ENCODE measurements at regions not wholly inside any gene's neighbourhood (a gene's known extent, or its start where the extent isn't known, plus 50 kb on each side); places are given as distances from the start of the nearest gene placed in this dataset.
A peak's percentile ranks its signal among the peaks of the same experiment; 100 is the strongest.

GRCh38 chr1:90558754-90559378 lies 158.2 kb downstream of the BARHL2 start:
- no peak for DNase-seq (ENCODE audit: low spot score)

DNA sequence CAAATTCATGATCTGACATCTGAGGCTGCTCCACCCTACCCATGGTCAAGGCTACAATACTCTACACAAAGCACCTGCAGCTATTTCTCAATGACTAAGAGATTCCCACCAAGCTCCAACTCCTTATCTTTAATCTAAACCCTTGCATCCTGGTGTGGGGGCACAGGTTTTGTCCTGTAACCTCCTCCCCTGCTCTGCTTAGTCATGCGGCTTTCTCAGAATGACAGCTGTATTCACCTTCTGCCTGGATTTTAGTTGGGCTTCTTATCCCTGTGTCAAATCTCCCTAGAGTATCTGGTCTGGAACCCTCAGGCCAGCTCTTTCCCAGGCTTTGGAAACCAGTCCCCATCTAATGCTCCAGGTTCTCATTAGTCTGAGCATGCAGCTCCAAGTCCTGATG lies 159.0 kb downstream of the BARHL2 start:
- DNase-seq (ENCODE audit: low spot score): peak; percentile 17

DNA sequence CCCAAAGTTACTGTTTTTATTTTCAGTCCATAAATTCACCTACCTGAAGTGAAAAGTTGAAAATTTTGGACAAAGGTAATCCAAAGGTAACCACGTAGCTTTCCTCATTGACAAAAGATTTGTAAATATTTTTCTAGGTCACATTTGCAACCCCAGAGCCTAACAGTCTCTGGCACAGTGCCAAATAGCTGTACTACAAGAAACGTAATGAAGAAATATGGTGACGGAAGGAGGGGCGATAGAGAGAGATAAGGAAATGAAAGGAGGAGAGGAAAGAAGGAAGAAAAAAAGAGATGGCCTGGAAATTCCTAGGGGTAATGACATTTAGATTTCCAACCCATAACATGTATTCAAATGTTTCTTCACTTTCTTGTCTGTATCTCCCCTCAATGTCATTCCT lies 159.4 kb downstream of the BARHL2 start:
- peak; percentile 30 for DNase-seq (ENCODE audit: low spot score)

- DNase-seq (ENCODE audit: low spot score): no peak
Measured at GRCh38 chr1:90550626-90551406, 166.3 kb downstream of the BARHL2 start.

GRCh38 chr1:90544356-90544755 lies 172.7 kb downstream of the BARHL2 start:
- no peak for DNase-seq (ENCODE audit: low spot score)

DNA sequence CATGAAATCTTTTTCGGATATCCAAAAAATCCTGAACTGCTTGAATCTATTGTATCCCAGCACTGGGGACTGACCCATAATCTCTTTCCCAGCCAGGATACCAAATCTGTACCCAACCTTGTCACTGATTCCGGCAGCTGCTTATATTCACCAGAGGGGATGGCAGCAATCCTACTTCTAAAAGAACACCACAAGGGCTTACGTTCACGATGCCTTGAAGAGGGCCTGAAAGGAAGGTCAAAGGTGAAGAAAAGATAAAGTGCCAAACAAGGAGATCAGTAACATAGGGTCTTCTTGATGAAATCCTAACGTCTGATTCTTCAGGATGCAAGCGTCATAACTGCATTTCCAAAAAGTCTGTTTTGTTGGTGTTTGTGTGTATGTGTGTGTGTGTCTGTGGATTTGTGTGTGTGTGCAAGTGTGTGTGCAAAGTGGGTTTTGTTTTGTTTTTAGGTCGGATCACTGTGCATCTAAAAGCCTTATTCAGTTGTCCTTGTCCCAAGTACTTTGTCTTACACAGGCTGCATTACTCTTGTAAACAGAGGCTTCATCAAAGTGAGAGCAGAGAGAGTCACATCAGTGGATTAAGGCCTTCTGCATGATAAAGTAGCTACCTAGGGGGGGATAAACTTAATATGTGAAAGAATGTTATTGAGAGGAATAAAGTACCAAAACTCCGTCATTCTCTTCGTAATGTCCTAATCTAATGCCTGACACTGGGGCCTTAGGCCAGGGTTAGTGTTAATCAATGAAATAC lies 179.3 kb downstream of the BARHL2 start:
- DNase-seq (ENCODE audit: low spot score): no peak

GRCh38 chr1:90534663-90535295 lies 182.3 kb downstream of the BARHL2 start:
- no peak for DNase-seq (ENCODE audit: low spot score)

DNA sequence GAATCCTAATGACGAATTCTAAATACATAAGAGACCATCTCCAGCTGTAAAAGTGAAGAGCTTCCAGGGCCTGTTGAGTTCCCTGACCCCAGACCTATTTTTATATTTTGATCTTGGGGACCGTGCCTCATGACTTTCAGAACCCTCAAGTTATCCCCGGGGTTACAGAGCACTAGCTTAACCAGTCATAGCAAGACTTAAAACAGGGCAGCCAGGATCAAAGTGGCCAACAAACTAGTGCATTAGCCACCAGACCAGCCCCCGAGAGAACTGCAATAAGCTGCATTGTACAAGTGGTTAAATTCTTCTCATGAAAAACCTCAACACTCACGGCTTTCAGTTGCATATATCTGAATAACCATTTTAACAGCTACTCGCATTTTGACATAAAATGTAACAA lies 183.0 kb downstream of the BARHL2 start:
- no peak for DNase-seq (ENCODE audit: low spot score)

DNA sequence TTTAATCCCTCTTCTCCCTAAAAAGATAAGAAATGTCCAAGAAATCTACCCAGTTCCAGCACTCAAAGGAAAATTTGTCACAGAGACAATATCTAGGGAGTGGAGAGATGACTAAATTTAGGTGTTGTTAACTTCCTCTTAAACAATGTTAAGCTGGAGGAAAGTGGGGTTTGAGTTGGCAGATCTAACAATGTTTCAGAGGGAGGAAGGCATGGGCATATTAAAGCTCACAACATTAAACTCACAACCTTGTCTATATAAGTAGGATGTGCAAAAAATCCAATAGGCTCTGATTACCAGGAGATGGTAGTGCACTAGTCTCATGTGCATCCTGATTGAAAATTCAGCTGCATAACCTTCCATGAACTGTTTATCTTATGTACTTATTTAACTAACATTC lies 190.1 kb downstream of the BARHL2 start:
- no peak for DNase-seq (ENCODE audit: low spot score)

DNA sequence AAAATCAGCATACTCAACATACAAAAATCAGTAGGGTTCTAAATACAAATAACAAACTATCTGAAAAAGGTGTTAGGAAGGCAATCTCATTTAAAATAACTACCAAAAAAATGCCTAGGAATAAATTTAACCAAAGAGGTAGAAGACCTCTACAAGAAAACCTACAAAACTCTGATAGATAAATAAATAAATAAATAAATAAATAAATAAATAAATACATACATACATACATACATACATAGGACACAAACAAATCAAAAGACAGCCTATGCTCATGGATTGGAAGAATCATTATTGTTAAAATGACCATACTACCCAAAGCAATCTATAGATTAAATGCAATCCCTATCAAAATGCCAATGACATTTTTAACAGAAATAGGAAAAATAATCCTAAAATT lies 194.7 kb downstream of the BARHL2 start:
- DNase-seq (ENCODE audit: low spot score): no peak

DNA sequence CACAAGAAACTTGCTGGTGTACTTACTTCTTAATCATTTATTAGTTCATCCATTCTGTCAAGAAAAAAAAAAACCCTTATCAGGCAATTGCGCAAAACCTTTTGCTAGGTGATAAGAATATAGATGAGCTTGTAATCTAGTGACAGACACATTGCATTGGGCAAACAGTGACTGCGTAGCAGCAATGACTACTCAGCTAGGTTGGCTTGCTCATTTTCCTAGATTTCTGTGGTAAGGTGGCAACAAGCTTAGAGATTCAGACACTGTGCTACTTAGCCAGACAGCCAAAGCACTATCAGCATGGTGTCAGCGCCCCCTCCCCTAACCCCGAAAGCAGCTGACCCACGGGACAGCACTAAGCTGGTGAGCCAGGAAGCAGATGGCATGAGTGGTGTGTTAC lies 203.1 kb downstream of the BARHL2 start:
- no peak for DNase-seq (ENCODE audit: low spot score)

- DNase-seq (ENCODE audit: low spot score): no peak
Measured at GRCh38 chr1:90512441-90512840, 204.7 kb downstream of the BARHL2 start.

DNA sequence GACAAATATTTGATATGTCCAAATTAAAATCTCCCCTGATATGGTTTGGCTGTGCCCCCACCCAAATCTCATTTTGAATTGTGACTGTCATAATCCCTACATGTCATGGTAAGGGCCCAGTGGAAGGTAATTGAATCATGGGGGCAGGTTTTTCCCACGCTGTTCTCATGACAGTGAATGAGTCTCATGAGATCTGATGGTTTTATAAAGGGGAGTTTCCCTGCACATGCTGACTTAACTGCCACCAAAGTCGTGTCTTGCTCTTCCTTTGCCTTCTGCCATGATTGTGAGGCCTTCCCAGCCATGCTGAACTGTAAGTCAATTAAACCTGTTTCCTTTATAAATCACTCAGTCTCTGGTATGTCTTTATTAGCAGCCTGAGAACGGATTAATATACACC lies 207.0 kb downstream of the BARHL2 start:
- DNase-seq (ENCODE audit: low spot score): no peak

GRCh38 chr1:90509225-90510048 lies 207.7 kb downstream of the BARHL2 start:
- no peak for DNase-seq (ENCODE audit: low spot score)

DNA sequence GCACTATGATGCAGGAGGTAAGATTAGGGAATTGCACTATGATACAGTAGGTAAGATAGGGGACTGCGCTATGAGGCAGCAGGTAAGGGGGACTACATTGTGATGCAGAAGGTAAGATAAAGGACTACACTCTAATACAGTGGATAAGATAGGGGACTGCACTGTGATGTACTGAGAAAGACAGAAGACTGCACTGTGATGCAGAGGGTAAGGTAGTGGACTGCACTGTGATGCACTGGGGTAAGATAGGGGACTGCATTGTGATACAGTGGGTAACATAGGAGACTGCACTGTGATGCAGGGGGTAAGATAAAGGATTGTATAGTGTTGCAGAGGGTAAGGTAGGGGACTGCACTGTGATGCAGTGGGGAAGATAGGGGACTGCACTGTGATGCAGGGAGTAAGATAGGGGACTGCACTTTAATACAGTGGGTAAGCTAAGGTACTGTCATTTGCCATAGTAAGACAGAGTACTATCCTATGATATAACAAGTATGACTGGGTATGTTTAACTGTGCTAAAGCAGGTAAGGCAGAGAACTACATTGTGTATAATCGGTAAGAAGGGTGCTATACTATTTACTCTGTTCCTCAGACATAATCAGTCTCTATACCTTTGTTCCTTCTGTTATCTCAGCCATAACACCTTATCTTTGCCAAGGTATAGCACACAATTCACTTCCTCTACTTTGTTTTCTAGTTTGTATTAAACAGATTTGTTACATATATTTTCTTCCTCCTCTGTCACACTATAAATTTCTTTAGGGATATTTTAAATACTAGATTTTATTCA lies 208.5 kb downstream of the BARHL2 start:
- no peak for DNase-seq (ENCODE audit: low spot score)

- no peak for DNase-seq (ENCODE audit: low spot score)
Measured at GRCh38 chr1:90507173-90507572, 209.9 kb downstream of the BARHL2 start.

DNA sequence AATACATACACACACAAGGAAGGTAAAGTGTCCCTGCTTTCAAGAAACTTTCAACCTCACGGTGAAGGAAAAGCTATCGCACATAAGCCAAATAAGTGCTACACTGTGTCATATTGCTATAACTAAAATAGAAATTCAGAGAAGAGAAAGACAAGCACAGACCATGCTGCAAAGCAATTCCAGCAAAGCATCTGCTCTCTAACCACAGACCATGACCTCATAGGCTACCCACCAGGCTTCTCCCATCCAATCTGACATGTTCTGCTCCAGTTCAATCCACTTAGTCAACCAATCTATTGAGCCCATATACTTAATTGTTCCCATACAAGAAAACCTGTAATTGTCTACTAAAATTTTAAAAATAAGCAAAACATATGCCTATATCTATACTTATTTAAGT lies 211.3 kb downstream of the BARHL2 start:
- DNase-seq (ENCODE audit: low spot score): no peak

DNA sequence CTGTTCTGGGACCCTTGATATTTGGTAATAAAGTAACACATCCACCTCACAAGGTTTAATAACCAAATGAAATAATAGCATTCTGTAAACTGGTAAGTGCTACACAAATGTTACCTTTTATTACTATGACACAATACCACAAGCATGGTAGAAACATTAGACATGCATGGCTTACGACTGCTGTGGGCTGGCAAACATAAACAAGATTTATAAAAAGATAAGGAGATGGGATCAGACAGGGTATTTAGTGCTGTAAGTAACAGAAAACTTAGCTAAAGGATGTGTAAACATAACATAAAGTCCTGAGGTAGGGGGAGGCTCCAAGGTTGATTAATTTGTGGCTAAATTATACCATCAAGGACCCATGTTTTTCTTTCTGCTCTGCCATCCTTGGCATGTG lies 212.6 kb downstream of the BARHL2 start:
- no peak for DNase-seq (ENCODE audit: low spot score)

DNA sequence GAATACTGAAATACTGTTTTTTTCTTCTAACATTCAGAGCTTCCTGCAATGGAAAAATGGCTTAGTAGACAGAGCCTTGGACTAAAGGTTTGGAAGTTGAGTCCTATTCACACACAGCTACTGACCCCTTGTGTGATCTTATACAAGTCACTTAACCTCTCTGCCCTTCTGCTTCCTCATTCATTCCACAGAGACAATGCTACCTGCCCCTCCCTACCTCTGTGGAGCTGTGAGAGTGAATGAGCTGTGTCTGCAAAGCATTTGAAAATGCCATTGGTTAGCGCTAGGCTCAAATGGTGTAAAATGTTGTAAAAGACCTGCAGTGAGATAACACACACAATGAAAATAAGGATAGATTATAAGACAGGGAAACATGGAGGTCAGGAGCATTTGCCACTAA lies 214.4 kb downstream of the BARHL2 start:
- DNase-seq (ENCODE audit: low spot score): no peak

- DNase-seq (ENCODE audit: low spot score): no peak
Measured at GRCh38 chr1:90502194-90502593, 214.9 kb downstream of the BARHL2 start.

- DNase-seq (ENCODE audit: low spot score): no peak
Measured at GRCh38 chr1:90501281-90501680, 215.8 kb downstream of the BARHL2 start.

Data from SK-N-DZ (cell line).